GM19043 (cell line): ENCODE measurements at regions not wholly inside any gene's neighbourhood (a gene's known extent, or its start where the extent isn't known, plus 50 kb on each side); places are given as distances from the start of the nearest gene placed in this dataset.
"Not testable (repeated sequence)": the region's sequence is repeated elsewhere in the genome, so short reads cannot be mapped to it uniquely, and the experiment has no call there.

Experiments used
- ATAC-seq: cut with Tn5 transposase; IDR thresholded peaks from one replicate; pipeline ENCODE4 v1.9.1; 2021; ENCODE audit warnings: low read depth; ENCODE audit not compliant: unreplicated experiment

DNA sequence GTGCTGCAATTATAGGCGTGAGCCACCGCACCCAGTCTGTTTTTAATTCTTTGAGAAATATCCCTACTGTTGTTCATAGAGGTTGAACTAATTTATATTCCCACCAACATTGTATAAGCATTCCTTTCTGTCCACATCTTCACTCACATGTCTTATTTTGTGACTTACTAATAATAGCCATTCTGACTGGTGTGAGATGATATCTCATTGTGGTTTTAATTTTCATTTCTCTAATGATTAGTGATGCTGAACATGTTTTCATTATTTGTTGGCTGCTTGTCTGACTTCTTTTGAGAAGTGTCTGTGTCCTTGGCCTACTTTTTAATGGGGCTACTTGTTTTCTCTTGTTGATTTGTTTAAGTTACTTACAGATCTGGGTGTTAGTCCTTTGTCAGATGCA lies 310.9 kb upstream of the MAOA start:
- no peak for ATAC-seq

DNA sequence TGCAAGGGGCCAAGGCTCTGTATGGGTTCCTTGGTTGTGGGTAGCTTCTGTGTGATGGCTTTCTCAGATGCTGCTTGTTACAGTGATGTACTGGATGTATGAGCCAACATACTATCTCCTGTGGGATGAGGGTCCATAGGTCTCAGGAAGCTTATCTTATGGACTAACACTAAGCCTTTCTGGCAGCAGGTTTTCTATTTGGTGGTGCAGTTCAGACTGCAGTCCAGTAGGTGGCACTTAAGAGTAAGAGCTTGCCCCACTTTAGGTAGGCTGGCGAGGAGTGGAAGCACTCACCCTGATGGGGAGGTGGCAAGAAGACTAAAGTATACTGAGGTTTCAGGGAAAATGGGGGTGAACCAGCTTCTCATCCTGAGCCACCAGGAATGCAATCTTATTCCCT lies 306.7 kb upstream of the MAOA start:
- no peak for ATAC-seq

DNA sequence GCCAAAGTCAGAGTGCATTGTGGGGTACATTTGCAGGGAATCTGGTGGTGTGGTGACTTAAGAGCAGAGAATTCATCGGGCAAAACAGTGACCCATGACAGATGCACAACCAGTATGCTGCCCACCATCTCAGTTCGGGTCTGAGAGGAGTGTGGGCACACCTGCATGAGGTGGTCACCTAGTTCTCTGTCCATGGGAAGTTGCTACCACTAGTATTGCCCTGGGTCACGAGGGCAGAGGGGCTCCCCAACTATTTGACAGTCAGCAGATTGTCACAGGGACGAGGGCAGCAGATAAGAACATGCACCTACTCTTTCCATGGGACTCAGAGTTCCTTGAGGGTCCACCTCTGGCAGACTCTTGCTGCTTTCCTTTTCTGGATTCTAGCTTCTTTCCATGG lies 305.2 kb upstream of the MAOA start:
- ATAC-seq: no peak

DNA sequence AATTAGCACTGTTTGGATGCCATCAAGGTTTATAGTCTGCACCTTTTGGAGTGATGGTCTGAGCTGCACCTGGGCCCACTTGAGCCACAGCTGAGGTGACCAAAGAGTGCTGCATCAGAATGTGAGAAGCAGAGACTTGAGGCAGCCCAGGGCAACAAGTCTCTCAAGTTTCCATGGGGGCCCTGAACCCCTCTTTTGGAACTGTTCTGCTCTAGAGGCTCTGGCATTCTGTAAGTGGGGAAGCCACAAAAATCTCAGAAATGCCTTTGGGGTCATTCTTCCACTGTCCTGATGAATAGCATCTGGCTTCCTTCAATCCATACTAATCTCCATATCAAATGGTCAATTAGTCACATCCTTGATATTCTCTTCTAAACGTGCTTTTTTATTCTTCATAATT lies 298.4 kb upstream of the MAOA start:
- no peak for ATAC-seq

DNA sequence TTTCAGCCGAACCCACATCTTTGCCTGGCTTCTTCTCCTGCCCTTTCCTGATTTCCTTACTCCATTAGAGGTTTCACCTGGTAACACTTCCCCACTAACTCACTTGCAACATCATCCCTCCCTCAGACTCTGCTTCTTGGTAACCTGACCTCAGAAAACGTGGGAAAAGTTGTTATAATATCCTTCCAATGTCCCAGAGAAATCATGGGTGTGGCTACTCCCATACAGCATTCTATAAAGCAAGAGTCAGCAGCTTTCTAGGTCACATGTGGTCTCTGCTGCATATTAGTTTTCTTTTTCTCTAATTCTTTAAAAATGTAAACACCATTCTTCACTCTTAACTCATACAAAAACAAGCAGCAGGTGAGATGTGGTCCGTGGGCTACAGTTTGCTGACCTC lies 283.1 kb upstream of the MAOA start:
- no peak for ATAC-seq

DNA sequence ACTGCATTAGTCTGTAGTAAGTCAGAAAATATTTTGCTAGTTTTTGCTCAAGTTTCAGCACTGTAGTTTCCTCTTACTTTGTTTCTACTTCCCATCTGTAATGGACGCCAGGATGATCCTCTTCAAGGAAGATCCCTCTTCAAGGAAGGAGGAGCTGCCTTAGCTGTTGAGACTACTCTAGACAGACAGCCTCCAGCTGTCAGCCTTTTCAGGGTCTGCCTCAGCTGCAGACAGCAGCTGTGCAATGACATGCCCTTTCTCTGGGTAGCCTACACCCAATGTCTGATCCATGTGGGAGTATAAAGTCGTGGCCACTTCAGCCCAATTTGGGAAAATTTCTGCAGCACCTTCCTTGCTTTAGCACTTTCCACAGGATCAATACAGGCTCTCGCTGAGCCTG lies 281.0 kb upstream of the MAOA start:
- ATAC-seq: no peak

DNA sequence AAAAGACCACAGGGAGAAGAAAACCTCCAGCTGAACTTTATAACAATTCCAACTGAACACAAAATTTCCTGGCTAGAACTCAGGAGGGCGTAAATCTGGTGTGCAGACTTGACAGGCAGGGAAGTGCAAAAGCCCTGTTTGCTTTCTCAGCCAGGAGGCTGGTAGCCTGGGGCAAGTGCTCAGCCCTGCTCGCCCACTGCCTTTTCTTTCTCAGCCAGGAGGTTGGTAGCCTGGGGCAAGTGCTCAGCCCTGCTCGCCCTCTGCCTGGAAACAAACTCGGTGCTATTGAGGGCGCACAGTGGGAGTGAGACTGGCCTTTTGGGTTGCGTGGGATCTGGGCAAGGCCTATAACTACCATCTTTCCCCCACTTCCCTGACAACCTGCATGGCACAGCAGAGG lies 275.4 kb upstream of the MAOA start:
- no peak for ATAC-seq

DNA sequence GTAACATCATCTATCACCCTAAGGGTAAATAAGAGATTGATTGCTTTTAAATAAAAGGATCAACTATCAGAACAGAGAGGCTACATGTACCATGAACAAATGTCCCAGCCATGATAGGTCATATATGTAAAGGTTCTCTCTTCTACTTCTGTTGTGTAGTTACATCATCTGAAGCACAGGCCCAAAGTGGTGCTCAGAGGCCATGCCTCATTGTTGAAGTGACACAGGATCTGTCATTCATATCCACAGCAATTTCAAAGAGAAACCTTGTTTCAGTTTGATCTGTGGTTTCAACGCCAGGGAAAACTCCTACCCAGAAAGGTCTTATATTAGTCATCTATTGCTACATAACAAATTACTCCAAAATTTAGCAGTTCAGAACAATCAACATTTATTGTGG lies 269.2 kb upstream of the MAOA start:
- no peak for ATAC-seq

DNA sequence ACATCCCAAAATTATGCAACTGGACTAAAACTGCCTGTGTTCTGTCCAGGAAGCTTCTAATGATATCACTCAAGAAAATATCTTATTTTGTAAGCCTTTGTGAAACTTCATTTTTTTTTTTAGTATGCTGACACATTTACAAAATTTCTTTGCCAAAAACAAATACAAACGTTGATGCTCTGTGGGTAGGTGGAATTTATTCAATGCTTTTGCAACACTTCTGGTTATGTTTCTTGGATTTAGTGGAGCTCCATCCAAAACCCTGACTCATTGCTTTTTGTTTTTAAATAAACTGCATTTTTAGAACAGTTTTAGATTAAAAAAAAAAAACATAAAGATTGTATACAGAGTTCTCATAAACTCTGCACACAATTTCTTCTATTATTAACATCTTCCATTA lies 250.9 kb upstream of the MAOA start:
- no peak for ATAC-seq

DNA sequence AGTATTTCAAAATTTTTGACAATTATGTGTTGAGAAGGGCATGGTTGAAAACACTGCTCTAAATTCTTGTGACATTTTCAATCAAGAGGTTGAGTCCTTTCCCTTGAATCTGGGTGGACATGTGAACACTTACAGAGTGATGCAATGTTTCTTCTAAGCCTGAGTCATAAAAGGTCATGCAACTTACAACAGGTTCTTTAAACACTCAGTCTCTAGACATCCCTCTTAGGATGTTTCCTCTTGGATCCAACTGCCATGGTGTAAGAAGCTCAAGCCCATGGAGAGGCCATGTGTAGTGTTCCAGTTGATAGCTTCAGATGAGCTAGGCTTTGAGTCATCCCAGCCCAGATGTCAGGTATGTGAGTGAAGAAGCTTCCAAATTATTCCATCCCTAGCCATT lies 232.2 kb upstream of the MAOA start:
- ATAC-seq: no peak

DNA sequence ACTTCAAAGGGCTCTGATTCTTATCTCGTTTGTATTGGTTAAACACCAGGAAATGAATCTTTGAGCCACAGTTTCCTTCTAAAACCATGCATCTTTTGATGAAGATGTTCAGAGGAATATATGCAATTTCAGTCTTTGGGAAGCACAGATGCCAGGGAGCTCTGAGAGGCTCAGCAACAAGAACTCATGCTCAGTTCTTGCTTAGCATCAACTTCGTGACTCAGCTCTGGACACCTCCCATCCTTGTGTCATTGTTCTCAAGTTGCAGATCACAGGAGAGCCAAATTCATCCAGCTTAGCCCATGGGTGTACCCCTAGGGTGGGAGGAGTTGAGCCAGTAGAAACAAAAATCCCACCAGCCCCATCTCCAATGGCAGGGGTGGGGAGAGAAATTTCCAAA lies 219.6 kb upstream of the MAOA start:
- no peak for ATAC-seq

DNA sequence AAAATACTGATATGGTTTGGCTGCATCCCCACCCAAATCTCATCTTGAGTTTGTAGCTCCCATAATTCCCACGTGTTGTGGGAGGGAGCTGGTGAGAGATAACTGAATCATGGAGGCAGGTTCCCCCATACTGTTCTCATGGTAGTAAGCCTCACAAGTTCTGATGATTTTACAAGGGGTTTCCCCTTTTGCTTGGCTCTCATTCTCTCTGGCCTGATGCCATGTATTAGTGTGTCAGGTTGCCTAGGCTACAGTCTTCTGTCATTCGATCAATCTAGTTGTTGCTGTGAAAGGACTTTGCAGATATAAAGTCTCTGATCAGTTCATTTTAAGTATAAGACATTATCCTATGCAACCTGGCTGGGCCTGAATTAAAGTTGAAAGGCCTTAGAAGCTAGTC lies 209.3 kb upstream of the MAOA start:
- no peak for ATAC-seq

DNA sequence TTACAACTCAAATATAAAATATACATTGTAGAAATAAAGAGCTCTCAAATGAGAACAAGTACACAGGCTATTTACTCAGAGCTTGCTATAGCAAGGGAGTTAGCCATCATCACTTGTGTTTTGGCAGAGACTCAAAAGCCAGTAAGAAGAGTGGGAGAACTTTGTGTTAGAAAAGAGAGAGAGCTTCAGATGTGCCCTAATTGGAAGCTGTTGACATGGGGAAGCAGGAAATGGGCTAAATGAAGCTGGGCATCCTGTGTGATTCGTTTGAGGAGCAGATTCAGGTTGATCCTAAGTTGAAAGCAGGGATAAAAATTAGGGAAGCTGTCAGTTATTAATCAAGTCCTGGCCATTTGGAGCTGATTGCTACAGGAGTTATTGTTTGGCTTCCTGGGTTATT lies 207.4 kb upstream of the MAOA start:
- no peak for ATAC-seq

DNA sequence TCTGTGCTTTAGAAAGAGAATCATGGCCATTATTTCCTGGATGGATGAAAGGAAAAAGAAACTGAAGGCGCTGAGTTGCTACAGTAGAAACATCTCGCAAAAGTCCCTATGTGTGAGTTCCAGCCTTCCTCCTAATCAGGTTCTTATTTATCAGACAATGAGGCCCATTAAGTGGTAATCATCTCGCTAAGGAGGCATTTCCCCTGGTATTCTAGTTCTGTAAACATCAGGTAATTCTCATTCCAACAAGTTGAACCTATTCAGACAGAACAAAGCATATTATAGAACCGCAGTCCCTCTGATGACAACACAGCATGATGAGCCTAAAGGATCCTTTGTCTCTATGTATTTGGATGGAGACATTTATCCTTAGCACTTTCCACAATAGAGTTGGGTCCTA lies 205.7 kb upstream of the MAOA start:
- ATAC-seq: no peak

DNA sequence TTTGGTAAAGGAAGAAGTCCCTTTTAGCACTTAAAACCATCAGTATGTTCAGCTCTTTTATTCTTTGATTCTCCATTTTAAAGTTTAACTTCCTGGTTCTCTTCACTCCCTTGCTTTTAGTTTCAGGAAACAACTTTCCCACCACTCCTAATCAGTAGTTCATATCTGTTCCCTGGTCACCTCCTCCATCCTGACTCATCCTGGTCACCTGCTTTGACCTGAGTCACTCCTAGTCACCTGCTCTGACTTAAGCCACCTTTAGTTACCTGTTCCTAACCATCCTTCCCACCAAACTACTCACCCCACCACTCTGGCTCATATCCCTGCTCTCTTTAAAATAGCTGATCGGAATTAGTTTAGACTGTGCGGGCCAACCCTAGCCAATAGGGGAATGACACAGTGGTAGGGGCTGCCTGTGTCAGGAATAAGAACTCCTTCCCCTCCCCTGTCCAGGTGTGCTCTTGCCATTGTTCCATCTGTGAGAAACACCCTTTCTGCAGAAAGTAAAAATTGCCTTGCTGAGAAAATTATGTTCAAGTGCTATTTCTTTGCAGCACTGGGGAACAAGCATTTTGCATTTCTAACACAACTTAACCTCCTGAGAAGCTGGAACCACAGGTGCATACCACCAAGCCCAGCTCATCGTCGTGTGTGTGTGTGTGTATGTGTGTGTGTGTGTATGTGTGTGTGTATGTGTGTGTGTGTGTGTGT lies 204.0 kb upstream of the MAOA start:
- ATAC-seq: not testable (repeated sequence)

DNA sequence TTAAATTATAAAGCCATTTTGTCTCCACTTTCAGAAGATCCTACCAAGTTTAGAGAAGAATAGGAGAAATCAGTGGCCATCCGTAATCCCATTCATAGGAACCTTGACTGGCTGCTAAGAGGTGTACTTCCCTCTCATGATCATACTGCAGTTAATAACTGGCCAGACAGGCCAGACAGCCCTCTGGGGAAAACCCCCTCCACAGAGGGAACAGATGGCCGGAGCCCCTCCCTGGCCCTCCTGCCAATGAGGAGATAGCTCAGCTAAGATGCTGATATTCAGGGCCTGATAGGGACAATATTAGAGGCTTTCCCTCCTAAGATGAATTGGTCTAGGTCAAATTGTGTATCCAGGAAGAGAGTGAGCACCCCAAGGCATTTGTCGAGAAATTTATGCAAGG lies 200.0 kb upstream of the MAOA start:
- ATAC-seq: no peak

DNA sequence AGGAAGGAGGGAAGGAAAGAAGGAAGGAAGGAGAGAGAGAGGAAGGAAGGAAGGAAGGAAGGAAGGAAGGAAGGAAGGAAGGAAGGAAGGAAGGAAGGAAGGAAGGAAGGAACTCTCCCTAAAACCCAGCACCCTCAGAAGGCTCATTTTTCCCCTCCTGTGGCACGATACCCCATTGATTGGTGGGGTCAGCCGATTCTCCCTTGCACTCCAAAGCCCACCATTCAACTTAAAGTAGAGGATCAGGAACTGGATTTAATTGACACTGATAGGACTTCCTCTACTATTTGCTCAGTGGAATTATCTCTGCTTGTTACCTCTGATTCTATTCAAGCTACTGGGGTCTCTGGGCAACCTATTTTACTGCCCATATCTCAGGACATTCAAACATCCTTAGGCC lies 199.2 kb upstream of the MAOA start:
- no peak for ATAC-seq

DNA sequence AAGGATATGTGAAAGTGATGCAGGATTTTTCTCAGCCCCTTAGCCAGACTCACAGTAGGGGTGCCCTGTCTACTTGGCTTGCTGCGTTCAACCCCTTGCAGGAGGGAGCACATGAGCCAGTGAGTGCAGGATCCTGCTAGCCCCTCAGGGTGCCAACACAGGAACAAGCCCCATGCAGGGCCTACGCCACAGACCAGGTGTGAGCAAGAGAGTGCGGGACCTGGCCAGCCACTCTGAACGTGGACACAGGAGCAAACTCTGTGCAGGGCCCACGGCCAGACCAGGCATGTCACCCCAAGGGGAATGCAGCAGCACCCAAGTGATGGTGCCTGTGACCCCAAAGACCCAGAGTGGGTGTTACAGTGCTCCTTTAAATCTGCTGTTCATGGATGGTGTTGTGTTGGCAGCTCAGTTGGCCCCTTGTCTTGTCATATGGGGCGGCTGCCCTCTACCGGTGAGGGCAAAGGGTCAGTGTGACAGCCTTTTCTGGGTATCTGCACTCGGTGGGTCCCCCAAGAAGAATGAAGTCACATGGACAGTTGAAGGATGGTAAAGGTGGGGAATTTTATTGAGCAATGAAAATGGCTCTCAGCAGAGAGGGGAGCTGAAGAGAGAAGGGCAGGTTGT lies 188.4 kb upstream of the MAOA start:
- ATAC-seq: no peak

DNA sequence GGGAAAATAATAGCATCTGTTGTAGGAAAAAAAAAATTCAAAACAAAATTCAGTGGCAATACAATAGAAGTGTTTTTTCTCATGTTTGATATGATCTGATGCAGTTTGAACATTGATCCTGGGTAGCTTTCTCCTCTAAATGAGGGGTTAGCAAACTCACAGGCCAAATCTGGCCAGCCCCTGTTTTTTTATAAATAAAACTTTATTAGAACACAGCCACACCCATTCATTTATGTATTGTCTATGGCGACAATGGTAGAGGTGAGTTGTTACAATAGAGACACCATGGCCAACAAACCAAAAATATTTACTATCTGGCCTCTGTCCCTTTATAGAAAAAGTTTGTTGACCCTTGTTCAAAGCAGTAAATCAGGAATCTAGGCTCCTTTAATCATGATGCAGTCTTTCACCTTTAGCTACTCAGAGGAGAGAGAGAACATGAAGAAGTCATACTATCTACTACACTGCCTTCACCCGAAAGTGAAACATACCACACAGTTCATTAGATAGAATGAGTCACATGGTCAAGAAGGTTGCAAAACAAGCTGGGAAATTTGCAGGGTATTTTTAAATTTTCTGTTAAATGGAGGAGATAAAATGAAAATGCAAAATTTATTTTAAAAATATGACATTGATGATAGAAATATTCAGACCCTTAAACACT lies 186.6 kb upstream of the MAOA start:
- ATAC-seq: no peak

DNA sequence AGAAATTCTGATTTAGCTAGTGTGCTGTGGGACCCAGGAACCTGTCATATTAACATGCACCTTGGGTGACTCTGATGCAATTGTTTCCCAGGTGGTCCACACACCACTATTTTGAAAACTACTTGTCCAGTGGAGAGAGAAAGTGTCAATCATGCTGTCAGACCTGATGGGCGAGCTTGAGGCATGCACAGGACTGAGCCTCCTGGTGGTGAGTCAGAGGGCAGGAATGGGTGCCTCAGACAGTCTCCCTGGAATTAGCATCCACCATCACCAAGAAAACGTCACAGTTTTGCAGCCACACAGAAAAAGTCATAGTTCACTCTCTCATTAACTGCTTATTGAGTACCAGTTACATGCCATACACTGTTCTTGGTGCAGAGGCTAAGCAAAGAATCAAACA lies 181.8 kb upstream of the MAOA start:
- ATAC-seq: no peak

DNA sequence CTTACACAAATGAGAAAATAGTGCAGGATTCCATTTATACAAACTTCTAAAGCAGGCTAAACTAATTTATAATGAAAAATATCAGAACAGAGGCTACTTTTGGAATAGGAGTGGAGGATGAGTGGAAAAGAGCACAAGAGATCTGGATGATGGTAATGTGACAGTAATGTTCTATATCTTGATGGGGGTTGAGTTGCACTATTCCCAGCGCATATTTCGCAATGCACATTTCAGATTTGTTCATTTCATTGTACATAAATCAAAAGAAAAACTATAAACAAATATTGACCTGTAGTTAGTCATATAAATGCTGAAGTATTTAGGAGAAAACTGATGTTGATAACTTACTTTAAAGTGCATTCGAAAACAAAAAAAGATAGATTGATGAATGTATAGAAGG lies 177.0 kb upstream of the MAOA start:
- no peak for ATAC-seq

DNA sequence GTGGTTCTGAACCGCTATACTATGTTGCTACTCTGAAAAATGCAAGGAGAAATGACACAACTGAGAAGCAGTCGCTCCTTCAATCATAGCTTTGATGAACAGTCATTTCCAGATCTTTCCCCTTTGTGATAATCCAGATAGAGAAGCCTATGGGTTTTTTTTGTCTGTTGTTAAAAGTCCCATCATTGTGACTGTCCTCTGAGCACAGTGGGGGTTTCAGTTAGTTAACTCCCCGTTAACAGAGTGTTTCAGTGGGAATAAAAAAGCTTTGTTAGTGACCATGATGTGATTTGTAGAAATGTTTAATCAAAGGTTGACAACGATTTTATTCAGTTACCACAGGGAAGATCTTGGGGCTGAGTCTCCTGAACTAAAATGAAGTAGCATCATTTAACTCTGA lies 176.2 kb upstream of the MAOA start:
- ATAC-seq: no peak
